ENCODE measurements at regions not wholly inside any gene's neighbourhood (a gene's known extent, or its start where the extent isn't known, plus 50 kb on each side); places are given as distances from the start of the nearest gene placed in this dataset.
"Not testable (repeated sequence)": the region's sequence is repeated elsewhere in the genome, so short reads cannot be mapped to it uniquely, and the experiment has no call there.

DNA sequence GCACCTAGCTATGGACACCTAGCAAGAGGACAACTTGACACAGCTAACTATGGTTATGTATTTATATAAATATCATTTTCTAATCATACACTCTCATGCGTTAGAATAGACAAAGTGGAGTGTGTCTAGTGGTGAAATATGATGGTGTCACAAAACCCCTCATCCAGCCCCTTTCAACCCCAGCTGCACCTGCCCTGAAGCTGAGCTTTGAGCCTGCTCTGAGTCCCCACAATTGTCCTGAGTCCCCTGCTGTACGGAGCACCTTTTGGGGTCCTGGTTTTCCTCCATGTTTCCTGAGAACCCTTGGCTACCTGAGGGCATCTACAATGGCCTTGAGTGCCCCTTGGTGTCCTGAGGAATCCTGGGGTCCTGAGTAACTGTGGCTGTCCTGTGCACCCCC, 1072.8 kb downstream of the TMEM121 start:
- DNase-seq (ENCODE audit: low spot score): no peak

DNA sequence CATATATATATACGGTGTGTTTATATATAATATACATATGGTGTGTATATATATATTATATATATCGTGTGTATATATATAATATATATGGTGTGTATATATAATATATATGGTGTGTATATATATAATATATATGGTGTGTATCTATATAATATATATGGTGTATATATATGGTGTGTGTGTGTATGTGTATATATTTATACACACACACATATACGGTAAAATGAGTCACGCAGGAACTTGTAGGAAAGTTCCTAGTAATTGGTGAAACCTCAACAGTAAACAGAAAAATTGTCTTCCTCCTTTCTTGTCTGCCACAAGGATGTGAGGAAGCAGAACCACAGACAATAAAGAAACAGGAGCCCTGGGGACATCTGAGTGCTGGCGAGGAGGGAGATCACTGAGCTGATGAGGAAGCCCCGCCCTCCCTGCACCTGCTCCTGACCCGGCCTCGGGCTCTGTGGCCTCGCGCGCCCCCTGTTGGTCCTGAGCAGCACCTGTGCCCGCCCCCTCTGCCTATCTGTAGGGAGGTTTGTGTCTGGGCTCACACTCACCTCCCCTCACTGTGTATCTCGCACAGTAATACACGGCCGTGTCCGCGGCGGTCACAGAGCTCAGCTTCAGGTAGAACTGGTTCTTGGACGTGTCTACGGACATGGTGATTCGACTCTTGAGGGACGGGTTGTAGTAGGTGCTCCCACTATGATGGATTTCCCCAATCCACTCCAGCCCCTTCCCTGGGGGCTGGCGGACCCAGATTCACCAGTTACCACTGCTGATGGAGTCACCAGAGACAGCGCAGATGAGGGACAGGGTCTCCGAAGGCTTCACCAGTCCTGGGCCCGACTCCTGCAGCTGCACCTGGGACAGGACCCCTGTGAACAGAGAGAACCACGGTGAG, 1079.4 kb downstream of the TMEM121 start:
- no peak for DNase-seq (ENCODE audit: low spot score)

DNA sequence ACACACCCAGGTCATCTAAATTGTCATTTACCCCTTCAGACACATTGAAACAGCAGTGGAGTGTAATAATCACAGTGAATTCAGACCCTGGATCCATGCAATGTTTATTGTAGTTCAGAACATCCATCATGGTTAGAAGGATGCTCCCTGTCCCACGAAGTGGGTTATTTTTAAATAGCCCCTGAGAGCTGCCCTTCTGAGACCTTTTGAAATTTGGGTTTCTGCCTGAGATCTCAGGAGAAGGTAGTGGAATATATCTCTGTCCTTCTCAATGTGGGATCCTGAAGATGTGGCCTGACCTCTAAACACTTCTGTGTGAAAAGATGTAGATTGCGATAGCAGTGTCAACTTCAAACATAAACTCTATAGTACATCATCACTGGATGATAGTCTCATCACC, 1080.6 kb downstream of the TMEM121 start:
- DNase-seq (ENCODE audit: low spot score): no peak

DNA sequence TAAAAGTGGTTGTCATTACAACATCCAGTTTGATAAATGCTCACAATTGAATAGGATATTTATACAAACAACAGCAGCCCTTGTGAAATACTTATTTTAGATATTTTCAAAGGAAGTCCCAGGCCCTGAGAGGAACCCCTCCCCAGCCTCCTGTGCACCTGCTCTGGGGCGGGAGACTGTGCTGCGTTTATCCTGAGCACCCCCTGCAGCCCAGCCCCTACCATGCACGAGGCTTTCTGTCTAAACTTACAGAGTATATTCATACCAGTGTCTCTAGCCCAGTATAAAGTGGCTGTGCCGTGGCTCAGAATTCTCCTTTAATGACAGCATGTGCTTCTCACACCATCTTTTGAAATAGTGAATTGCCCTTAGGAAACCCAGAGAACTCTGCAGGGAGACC, 1084.3 kb downstream of the TMEM121 start:
- no peak for DNase-seq (ENCODE audit: low spot score)

- no peak for DNase-seq (ENCODE audit: low spot score)
Measured at GRCh38 chr14:106613256-106613655, 1086.9 kb downstream of the TMEM121 start.

DNA sequence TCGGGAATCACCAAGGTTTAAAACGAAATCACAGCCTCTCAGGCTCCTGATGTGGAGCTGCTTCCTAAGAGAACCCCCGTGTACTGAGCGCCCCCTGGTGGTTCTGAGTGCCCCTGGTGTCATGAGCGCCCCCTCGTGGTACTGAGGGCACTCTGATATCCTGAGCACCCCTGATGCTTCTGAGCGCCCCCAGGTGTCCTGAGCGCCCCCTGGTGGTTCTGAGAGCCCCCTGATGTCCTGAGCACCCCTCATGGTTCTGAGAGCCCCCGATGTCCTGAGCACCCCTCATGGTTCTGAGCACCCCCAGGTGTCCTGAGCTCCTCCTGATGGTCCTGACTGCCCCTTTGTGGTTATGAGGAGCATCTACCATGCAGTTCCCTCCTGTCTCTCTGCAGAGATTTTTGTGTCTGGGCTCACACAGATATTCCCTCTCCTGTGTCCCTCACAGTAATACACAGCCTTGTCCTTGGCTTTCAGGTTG, 1092.1 kb downstream of the TMEM121 start:
- DNase-seq (ENCODE audit: low spot score): not testable (repeated sequence)

GRCh38 chr14:106619606-106620005, 1093.2 kb downstream of the TMEM121 start:
- no peak for DNase-seq (ENCODE audit: low spot score)

- DNase-seq (ENCODE audit: low spot score): no peak
Measured at GRCh38 chr14:106620368-106620767, 1094.0 kb downstream of the TMEM121 start.

DNA sequence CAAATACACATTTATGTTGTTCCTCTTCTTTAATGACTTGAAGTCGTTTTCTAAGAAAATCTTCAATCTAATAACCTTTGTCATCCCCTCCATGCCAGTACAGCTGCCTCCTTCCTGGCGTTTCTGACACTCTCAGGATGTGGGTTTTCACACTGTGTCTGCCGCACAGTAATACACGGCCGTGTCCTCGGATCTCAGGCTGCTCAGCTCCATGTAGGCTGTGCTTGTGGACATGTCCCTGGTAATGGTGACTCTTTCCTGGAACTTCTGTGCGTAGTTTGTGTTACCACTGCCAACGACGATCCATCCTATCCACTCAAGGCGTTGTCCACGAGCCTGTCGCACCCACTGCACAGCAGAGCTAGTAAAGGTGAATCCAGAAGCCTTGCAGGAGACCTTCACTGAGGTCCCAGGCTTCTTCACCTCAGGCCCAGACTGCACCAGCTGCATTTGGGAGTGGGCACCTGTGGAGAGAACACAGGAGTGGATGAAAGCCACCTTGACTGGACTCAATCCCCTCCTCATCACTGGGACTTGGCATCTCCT, 1095.9 kb downstream of the TMEM121 start:
- no peak for DNase-seq (ENCODE audit: low spot score)

DNA sequence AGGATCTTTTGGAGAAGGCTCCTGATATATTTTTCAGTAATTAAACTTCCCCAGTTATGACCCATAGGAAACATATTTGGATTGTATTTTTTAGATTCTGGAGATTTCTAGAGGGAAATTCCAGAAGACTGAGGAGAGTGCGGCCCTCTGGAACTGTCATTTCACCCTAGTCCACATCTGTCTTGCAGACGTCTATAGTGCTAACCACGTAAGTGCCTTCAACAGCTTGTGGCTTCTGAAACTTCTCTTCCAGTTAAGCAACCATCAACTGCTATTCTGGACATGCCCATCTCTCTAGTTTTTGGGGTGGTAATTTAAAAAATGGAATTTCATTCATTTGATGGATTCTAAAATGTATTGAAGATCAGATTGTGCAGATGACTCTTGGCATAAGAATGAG, 1098.8 kb downstream of the TMEM121 start:
- no peak for DNase-seq (ENCODE audit: low spot score)

GRCh38 chr14:106626469-106626868, 1100.1 kb downstream of the TMEM121 start:
- not testable (repeated sequence) for DNase-seq (ENCODE audit: low spot score)

DNA sequence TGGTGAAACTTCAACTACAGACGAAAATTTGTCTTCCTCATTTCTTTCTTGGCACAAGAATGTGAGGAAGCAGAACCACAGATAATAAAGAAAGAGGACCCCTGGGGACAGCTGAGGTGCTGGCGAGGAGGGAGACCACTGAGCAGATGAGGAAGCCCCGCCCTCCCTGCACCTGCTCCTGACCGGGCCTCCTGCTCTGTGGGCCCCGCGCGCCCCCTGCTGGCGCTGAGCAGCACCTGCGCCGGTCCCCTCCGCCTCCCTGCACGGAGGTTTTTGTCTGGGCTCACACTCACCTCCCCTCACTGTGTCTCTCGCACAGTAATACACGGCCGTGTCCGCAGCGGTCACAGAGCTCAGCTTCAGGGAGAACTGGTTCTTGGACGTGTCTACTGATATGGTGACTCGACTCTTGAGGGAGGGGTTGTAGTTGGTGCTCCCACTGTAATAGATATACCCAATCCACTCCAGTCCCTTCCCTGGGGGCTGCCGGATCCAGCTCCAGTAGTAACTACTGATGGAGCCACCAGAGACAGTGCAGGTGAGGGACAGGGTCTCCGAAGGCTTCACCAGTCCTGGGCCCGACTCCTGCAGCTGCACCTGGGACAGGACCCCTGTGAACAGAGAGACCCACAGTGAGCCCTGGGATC, 1100.7 kb downstream of the TMEM121 start:
- DNase-seq (ENCODE audit: low spot score): not testable (repeated sequence)

DNA sequence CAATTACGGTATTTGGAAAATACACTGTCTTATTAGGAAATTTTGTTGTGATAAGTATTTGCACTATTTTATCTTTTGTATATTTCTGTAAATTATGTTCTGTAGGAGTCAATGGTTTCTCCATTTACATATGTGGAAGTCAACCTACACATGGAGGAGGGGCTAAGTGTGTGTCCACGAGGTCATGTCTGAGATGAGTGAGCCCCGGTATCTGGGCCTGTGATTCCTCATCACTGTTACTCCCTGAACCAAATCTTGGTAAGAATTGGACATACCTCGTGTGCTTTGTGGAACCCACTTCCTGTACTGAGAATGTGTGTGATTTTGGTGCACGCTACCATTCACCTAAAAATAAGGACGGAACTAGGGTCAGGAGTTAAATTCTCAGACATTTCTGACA, 1105.5 kb downstream of the TMEM121 start:
- DNase-seq (ENCODE audit: low spot score): no peak

GRCh38 chr14:106633721-106634120, 1107.3 kb downstream of the TMEM121 start:
- DNase-seq (ENCODE audit: low spot score): no peak

- DNase-seq (ENCODE audit: low spot score): no peak
Measured at GRCh38 chr14:106635569-106635968, 1109.2 kb downstream of the TMEM121 start.

- not testable (repeated sequence) for DNase-seq (ENCODE audit: low spot score)
Measured at GRCh38 chr14:106638786-106639452, 1112.5 kb downstream of the TMEM121 start.

DNA sequence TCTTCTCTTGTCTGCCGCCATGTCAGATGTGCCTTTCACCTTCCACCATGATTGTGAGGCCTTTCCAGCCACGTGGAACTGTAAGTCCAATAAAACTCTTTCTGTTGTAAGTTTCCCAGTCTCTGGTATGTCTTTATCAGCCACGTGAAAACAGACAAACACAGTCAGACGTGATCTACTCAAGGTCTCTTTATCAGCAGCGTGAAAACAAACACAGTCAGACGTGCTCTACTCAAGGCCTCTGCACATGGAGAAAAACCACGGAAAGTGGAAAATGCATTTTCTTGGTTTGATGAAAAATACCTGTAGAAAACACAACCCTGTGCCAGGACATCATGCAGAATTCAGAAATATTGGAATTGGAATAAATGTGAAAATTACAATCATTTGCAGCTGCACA, 1115.7 kb downstream of the TMEM121 start:
- DNase-seq (ENCODE audit: low spot score): no peak

- not testable (repeated sequence) for DNase-seq (ENCODE audit: low spot score)
Measured at GRCh38 chr14:106642971-106643370, 1116.6 kb downstream of the TMEM121 start.

- not testable (repeated sequence) for DNase-seq (ENCODE audit: low spot score)
Measured at GRCh38 chr14:106648874-106649273, 1122.5 kb downstream of the TMEM121 start.

DNA sequence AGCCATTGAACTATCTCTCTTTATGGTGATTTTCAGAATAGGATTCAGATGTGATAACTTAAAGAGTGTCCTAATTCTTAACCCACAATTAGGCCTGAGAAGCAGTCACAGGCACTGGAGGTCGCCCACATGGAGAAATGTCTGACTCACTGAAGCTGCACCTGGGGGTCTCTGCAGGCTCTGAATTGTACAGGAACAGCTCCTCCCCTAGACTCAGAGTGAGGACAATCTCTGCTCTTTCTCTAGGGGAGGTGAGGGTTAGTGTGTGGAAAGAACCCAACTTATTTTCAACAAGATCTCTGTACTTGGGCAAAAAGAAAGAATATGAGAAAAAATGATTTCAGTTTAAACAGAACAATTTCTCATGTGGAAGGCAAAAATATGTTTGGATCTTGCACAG, 1124.6 kb downstream of the TMEM121 start:
- DNase-seq (ENCODE audit: low spot score): no peak

GRCh38 chr14:106652494-106652893, 1126.1 kb downstream of the TMEM121 start:
- no peak for DNase-seq (ENCODE audit: low spot score)

DNA sequence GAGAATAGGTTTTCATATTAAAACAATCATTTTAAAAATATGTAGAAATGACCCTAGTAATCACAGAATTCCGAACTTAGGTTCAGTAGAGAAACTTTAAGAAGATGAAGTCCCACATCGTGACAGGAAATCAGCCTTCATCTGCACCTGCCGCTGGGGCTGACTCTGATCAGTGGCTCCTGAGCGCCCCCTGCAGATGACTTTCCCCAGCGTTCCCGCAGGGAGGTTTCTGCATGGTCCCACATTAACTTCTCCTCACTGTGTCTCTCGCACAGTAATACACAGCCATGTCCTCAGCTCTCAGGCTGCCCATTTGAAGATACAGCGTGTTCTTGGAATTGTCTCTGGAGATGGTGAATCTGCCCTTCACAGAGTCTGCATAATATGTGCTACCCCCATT, 1131.1 kb downstream of the TMEM121 start:
- no peak for DNase-seq (ENCODE audit: low spot score)

All from left forelimb (tissue), 1 donor.